ENCODE measurements at regions not wholly inside any gene's neighbourhood (a gene's known extent, or its start where the extent isn't known, plus 50 kb on each side); places are given as distances from the start of the nearest gene placed in this dataset.

GRCh38 chr13:85166891-85167290, 632.3 kb downstream of the SLITRK6 start:
- Histone ChIP-seq H3K79me2 (ENCODE audit: control insufficient read depth, low read length) (no peaks in the 10 kb centered on the region), H3K9me2 (replicated peaks; ENCODE audit: control insufficient read depth, low read length) (no peaks in the 10 kb centered on the region), H3K27ac (ENCODE audit: low read depth, low read length) (no peak overlapping the region), H3F3A (ENCODE audit: control insufficient read depth, insufficient read depth) (no peaks in the 10 kb centered on the region), H3K36me3 (ENCODE audit: control insufficient read depth, low read length) (no peaks in the 10 kb centered on the region), H3K27me3 (ENCODE audit: control insufficient read depth, low read length) (no peaks in the 10 kb centered on the region), H4K20me1 (ENCODE audit: control insufficient read depth, insufficient read depth, low read depth, low read length) (no peaks in the 10 kb centered on the region), H3K4me3 (ENCODE audit: low read length) (no peak overlapping the region), H3K4me1 (ENCODE audit: control insufficient read depth, low read length) (no peaks in the 10 kb centered on the region), H3K9me3 (ENCODE audit: control insufficient read depth, insufficient read depth, low read length) (peaks cover 15% of the 10 kb centered on the region), H3K4me2 (ENCODE audit: low read length) (no peak overlapping the region)
- TF ChIP-seq CTCF (IDR thresholded peaks at IDR 0.05; ENCODE audit: low read depth, low read length, poor library complexity, severe bottlenecking): no peak
- no peak for TF ChIP-seq EZH2phosphoT487 (IDR thresholded peaks at IDR 0.05; ENCODE audit: borderline replicate concordance, low read length)

- Histone ChIP-seq H3F3A (ENCODE audit: control insufficient read depth, insufficient read depth) (no peaks in the 10 kb centered on the region), H3K4me3 (ENCODE audit: low read length) (no peak overlapping the region), H3K9me3 (ENCODE audit: control insufficient read depth, insufficient read depth, low read length) (peaks cover 15% of the 10 kb centered on the region), H3K4me1 (ENCODE audit: control insufficient read depth, low read length) (no peaks in the 10 kb centered on the region), H3K27ac (ENCODE audit: low read depth, low read length) (no peak overlapping the region), H3K9me2 (replicated peaks; ENCODE audit: control insufficient read depth, low read length) (no peaks in the 10 kb centered on the region), H3K4me2 (ENCODE audit: low read length) (no peak overlapping the region), H3K79me2 (ENCODE audit: control insufficient read depth, low read length) (no peaks in the 10 kb centered on the region), H3K36me3 (ENCODE audit: control insufficient read depth, low read length) (no peaks in the 10 kb centered on the region), H3K27me3 (ENCODE audit: control insufficient read depth, low read length) (no peaks in the 10 kb centered on the region), H4K20me1 (ENCODE audit: control insufficient read depth, insufficient read depth, low read depth, low read length) (no peaks in the 10 kb centered on the region)
- no peak for TF ChIP-seq EZH2phosphoT487 (IDR thresholded peaks at IDR 0.05; ENCODE audit: borderline replicate concordance, low read length)
- no peak for TF ChIP-seq CTCF (IDR thresholded peaks at IDR 0.05; ENCODE audit: low read depth, low read length, poor library complexity, severe bottlenecking)
These were observed 636.2 kb downstream of the SLITRK6 start for GRCh38 chr13:85163063-85163462.

GRCh38 chr13:85148009-85148408, 651.2 kb downstream of the SLITRK6 start:
- no peaks in the 10 kb centered on the region for H3K9me2 ChIP-seq (replicated peaks; ENCODE audit: control insufficient read depth, low read length)
- H3K36me3 ChIP-seq (ENCODE audit: control insufficient read depth, low read length): no peaks in the 10 kb centered on the region
- no peak overlapping the region for H3K4me2 ChIP-seq (ENCODE audit: low read length)
- H3K27me3 ChIP-seq (ENCODE audit: control insufficient read depth, low read length): no peaks in the 10 kb centered on the region
- no peaks in the 10 kb centered on the region for H3K4me1 ChIP-seq (ENCODE audit: control insufficient read depth, low read length)
- H3K27ac ChIP-seq (ENCODE audit: low read depth, low read length): no peak overlapping the region
- H3K9me3 ChIP-seq (ENCODE audit: control insufficient read depth, insufficient read depth, low read length): no peaks in the 10 kb centered on the region
- TF ChIP-seq CTCF (IDR thresholded peaks at IDR 0.05; ENCODE audit: low read depth, low read length, poor library complexity, severe bottlenecking) (no peak), EZH2phosphoT487 (IDR thresholded peaks at IDR 0.05; ENCODE audit: borderline replicate concordance, low read length) (no peak)
- H3F3A ChIP-seq (ENCODE audit: control insufficient read depth, insufficient read depth): no peaks in the 10 kb centered on the region
- H3K79me2 ChIP-seq (ENCODE audit: control insufficient read depth, low read length): no peaks in the 10 kb centered on the region
- no peaks in the 10 kb centered on the region for H4K20me1 ChIP-seq (ENCODE audit: control insufficient read depth, insufficient read depth, low read depth, low read length)
- H3K4me3 ChIP-seq (ENCODE audit: low read length): no peak overlapping the region

Data from DOHH2 (cell line).